H9 (cell line): ENCODE measurements at regions not wholly inside any gene's neighbourhood (a gene's known extent, or its start where the extent isn't known, plus 50 kb on each side); places are given as distances from the start of the nearest gene placed in this dataset.

Experiments
- DNase-seq: peaks from one replicate; pipeline ENCODE4 v3.0.0-alpha.2; 2017
- H2AFZ ChIP-seq: one replicate; pipeline ENCODE4 v1.6.1; 2013; ENCODE audit warnings: mild to moderate bottlenecking, low read length, control low read depth, moderate library complexity
- H2AK5ac ChIP-seq: 2 replicates; pipeline ENCODE4 v1.6.1; 2013; ENCODE audit warnings: low read length, control low read depth, mixed read lengths; ENCODE audit not compliant: insufficient read length
- H2BK120ac ChIP-seq: one replicate; pipeline ENCODE4 v1.6.1; 2013; ENCODE audit warnings: low read depth, mild to moderate bottlenecking, low read length, control low read depth, inconsistent platforms; ENCODE audit not compliant: poor library complexity, severe bottlenecking
- H2BK12ac ChIP-seq: 2 replicates; pipeline ENCODE4 v1.6.1; 2013; ENCODE audit warnings: low read length, control low read depth, mixed read lengths, low read depth; ENCODE audit not compliant: insufficient read length
- H2BK15ac ChIP-seq: 2 replicates; pipeline ENCODE4 v1.6.1; 2013; ENCODE audit warnings: low read depth, low read length, control low read depth
- H2BK20ac ChIP-seq: one replicate; pipeline ENCODE4 v1.6.1; 2013; ENCODE audit warnings: low read depth, mild to moderate bottlenecking, low read length, control low read depth, inconsistent platforms; ENCODE audit not compliant: poor library complexity, severe bottlenecking
- H2BK5ac ChIP-seq: 2 replicates; pipeline ENCODE4 v1.6.1; 2013; ENCODE audit warnings: low read length, control low read depth, mixed read lengths; ENCODE audit not compliant: insufficient read length
- H3K14ac ChIP-seq: 2 replicates; pipeline ENCODE4 v1.6.1; 2013; ENCODE audit warnings: low read length, control low read depth; ENCODE audit not compliant: insufficient read depth
- H3K18ac ChIP-seq: 2 replicates; pipeline ENCODE4 v1.6.1; 2013; ENCODE audit warnings: low read depth, mild to moderate bottlenecking, mixed read lengths, low read length, control low read depth; ENCODE audit not compliant: insufficient read length
- H3K23ac ChIP-seq: 2 replicates; pipeline ENCODE4 v1.6.1; 2013; ENCODE audit warnings: low read length, control low read depth, mixed read lengths, low read depth; ENCODE audit not compliant: insufficient read length
- H3K23me2 ChIP-seq: 2 replicates; pipeline ENCODE4 v1.6.1; 2013; ENCODE audit warnings: low read depth, mild to moderate bottlenecking, mixed read lengths, low read length, control low read depth; ENCODE audit not compliant: insufficient read length, poor library complexity, severe bottlenecking
- H3K27ac ChIP-seq: 2 replicates; pipeline ENCODE4 v1.5.1; 2013; ENCODE audit warnings: low read length, control low read depth, mixed read lengths, low read depth; ENCODE audit not compliant: insufficient read length
- H3K27me3 ChIP-seq: 2 replicates; pipeline ENCODE4 v1.6.1; 2013; ENCODE audit warnings: low read length, control low read depth, inconsistent platforms; ENCODE audit not compliant: insufficient read depth
- H3K4ac ChIP-seq: 2 replicates; pipeline ENCODE4 v1.6.1; 2013; ENCODE audit warnings: low read depth, mild to moderate bottlenecking, control low read depth, inconsistent platforms, low read length, moderate library complexity
- H3K4me1 ChIP-seq: 2 replicates; pipeline ENCODE4 v1.6.1; 2013; ENCODE audit warnings: low read length, control low read depth, inconsistent platforms; ENCODE audit not compliant: insufficient read depth
- H3K4me2 ChIP-seq: 2 replicates; pipeline ENCODE4 v1.6.1; 2013; ENCODE audit warnings: low read length, control low read depth, mixed read lengths; ENCODE audit not compliant: insufficient read length, insufficient read depth
- H3K56ac ChIP-seq: 2 replicates; pipeline ENCODE4 v1.6.1; 2013; ENCODE audit warnings: low read depth, mild to moderate bottlenecking, mixed read lengths, low read length, control low read depth; ENCODE audit not compliant: insufficient read length
- H3K79me1 ChIP-seq: 2 replicates; pipeline ENCODE4 v1.6.1; 2013; ENCODE audit warnings: low read depth, mild to moderate bottlenecking, moderate library complexity, low read length, control low read depth, inconsistent platforms; ENCODE audit not compliant: insufficient read depth, poor library complexity, severe bottlenecking
- H3K79me2 ChIP-seq: 2 replicates; pipeline ENCODE4 v1.6.1; 2013; ENCODE audit warnings: low read length, control low read depth, inconsistent platforms; ENCODE audit not compliant: insufficient read depth
- H3K9ac ChIP-seq: 2 replicates; pipeline ENCODE4 v1.6.1; 2013; ENCODE audit warnings: low read length, control low read depth, mixed read lengths; ENCODE audit not compliant: insufficient read length; ENCODE audit errors: extremely low read depth
- H3K9me3 ChIP-seq: one replicate; pipeline ENCODE4 v1.6.1; 2013; ENCODE audit warnings: low read depth, low read length, inconsistent platforms; ENCODE audit not compliant: control insufficient read depth
- H3T11ph ChIP-seq: one replicate; pipeline ENCODE4 v1.6.1; 2013; ENCODE audit warnings: mild to moderate bottlenecking, low read length, control low read depth, inconsistent platforms
- H4K20me1 ChIP-seq: one replicate; pipeline ENCODE4 v1.6.1; 2013; ENCODE audit not compliant: control insufficient read depth, insufficient read length, insufficient read depth
- H4K5ac ChIP-seq: 2 replicates; pipeline ENCODE4 v1.6.1; 2013; ENCODE audit warnings: low read depth, mild to moderate bottlenecking, mixed read lengths, low read length, control low read depth; ENCODE audit not compliant: insufficient read length
- H4K8ac ChIP-seq: replicated peaks from 2 replicates; pipeline ENCODE4 v1.6.1; 2013; ENCODE audit warnings: low read length, control low read depth, mixed read lengths, low read depth; ENCODE audit not compliant: insufficient read length
- H4K91ac ChIP-seq: 2 replicates; pipeline ENCODE4 v1.6.1; 2013; ENCODE audit warnings: low read depth, mild to moderate bottlenecking, moderate library complexity, mixed read lengths, low read length, control low read depth; ENCODE audit not compliant: insufficient read length
- H3K27ac Mint-ChIP-seq, 3 experiments: 2 replicates in 2 of 3; 3 replicates in 1 of 3; pipeline ENCODE4 v1.8.0; 2020 to 2021; ENCODE audit warnings: mixed read lengths in 3 of 3, mild to moderate bottlenecking in 1 of 3, moderate library complexity in 1 of 3
- H3K27me3 Mint-ChIP-seq: 2 replicates; pipeline ENCODE4 v1.8.0; 2021; ENCODE audit warnings: low read depth, mild to moderate bottlenecking, moderate library complexity, mixed read lengths
- H3K36me3 Mint-ChIP-seq, 3 experiments: 2 replicates in 2 of 3; 3 replicates in 1 of 3; pipeline ENCODE4 v1.8.0; 2020 to 2021; ENCODE audit warnings: low read depth in 3 of 3, mixed read lengths in 3 of 3; ENCODE audit not compliant: insufficient read depth in 1 of 3
- H3K4me1 Mint-ChIP-seq, 2 experiments: 2 replicates each; pipeline ENCODE4 v1.8.0; 2020; ENCODE audit warnings: mixed read lengths in 2 of 2
- H3K4me3 Mint-ChIP-seq, 2 experiments: 2 replicates in 1 of 2; 3 replicates in 1 of 2; pipeline ENCODE4 v1.8.0; 2020 to 2021; ENCODE audit warnings: mild to moderate bottlenecking in 2 of 2, mixed read lengths in 2 of 2, moderate library complexity in 1 of 2
- H3K9me3 Mint-ChIP-seq, 2 experiments: 2 replicates in 1 of 2; 3 replicates in 1 of 2; pipeline ENCODE4 v1.8.0; 2020; ENCODE audit warnings: mild to moderate bottlenecking in 2 of 2, mixed read lengths in 2 of 2, moderate library complexity in 1 of 2
- WGBS: extraction: QIAGEN DNeasy Blood & Tissue Kit; methylation state at CpG from one replicate; pipeline ENCODE4 v1.1.7; 2013; ENCODE audit warnings: missing lambda C conversion rate, low lambda C conversion rate, mixed read lengths; ENCODE audit not compliant: insufficient read length; ENCODE audit errors: extremely low coverage; 5-methylcytosine and 5-hydroxymethylcytosine counted together
- TF ChIP-seq, protein P1 (sequence below): fragments of 200-600 bp; sonication (generic); conservative IDR thresholded peaks from 3 replicates; pipeline ENCODE4 v1.8.0; 2021; ENCODE audit warnings: antibody characterized with exemption, mild to moderate bottlenecking

DNA sequence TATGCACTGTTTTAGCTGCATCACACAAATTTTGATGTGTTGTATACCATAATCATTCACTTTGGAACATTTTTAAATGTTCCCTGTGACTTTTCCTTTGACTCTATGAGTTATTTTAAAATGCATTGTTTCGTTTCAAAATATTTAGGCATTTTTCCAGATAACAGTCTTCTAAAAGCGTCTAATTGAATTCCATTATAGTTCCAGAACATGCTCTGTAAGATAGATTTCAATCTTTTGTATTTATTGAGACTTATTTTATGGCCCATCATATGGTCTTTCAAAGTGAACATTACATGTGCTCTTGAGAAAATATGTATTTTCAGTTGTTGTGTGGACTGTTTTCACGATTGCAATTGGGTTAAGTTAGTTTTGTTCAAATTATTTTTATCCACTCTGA lies 98.7 kb upstream of the ARHGAP5 start:
- H3K9me3 Mint-ChIP-seq, result peaks cover 39 to 43% of the 10 kb centered on the region in 2 experiments

More for the DNA sequence above, 98.7 kb upstream of the ARHGAP5 start:
- no peaks in the 10 kb centered on the region for H3K4me1 Mint-ChIP-seq
- H3K18ac ChIP-seq, result no peak overlapping the region
- H2AFZ ChIP-seq, result no peak overlapping the region
- DNase-seq, result no peak
- no peaks in the 10 kb centered on the region for H3K27me3 ChIP-seq
- no peak overlapping the region for H2BK20ac ChIP-seq
- no peak overlapping the region for H4K8ac ChIP-seq
- peaks cover 7 to 40% (median 17%) of the 10 kb centered on the region in 3 experiments; a peak in 6 of 7 replicates for H3K36me3 Mint-ChIP-seq
- no peaks in the 10 kb centered on the region for H3K79me2 ChIP-seq
- H3K9me3 ChIP-seq, result peaks cover 17% of the 10 kb centered on the region
- no peaks in the 10 kb centered on the region for H3K27me3 Mint-ChIP-seq
- H3K14ac ChIP-seq, result no peak overlapping the region
- H2BK120ac ChIP-seq, result no peak overlapping the region
- no peak overlapping the region for H3K9ac ChIP-seq
- H2BK12ac ChIP-seq, result no peak overlapping the region
- TF ChIP-seq, protein P1, sequence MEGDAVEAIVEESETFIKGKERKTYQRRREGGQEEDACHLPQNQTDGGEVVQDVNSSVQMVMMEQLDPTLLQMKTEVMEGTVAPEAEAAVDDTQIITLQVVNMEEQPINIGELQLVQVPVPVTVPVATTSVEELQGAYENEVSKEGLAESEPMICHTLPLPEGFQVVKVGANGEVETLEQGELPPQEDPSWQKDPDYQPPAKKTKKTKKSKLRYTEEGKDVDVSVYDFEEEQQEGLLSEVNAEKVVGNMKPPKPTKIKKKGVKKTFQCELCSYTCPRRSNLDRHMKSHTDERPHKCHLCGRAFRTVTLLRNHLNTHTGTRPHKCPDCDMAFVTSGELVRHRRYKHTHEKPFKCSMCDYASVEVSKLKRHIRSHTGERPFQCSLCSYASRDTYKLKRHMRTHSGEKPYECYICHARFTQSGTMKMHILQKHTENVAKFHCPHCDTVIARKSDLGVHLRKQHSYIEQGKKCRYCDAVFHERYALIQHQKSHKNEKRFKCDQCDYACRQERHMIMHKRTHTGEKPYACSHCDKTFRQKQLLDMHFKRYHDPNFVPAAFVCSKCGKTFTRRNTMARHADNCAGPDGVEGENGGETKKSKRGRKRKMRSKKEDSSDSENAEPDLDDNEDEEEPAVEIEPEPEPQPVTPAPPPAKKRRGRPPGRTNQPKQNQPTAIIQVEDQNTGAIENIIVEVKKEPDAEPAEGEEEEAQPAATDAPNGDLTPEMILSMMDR, result no peak
- H3K4me2 ChIP-seq, result no peak overlapping the region
- WGBS, result no CpG with 5 or more reads among the region's 3 CpGs
- H3K79me1 ChIP-seq, result no peaks in the 10 kb centered on the region
- no peak overlapping the region for H3K23ac ChIP-seq
- H3T11ph ChIP-seq, result no peak overlapping the region
- H2BK5ac ChIP-seq, result no peak overlapping the region
- H3K4me1 ChIP-seq, result no peaks in the 10 kb centered on the region
- no peaks in the 10 kb centered on the region for H3K23me2 ChIP-seq
- H4K91ac ChIP-seq, result no peak overlapping the region
- H4K5ac ChIP-seq, result no peak overlapping the region
- H3K27ac Mint-ChIP-seq, result no peak overlapping the region
- no peak overlapping the region for H3K4ac ChIP-seq
- H3K56ac ChIP-seq, result no peak overlapping the region
- no peak overlapping the region for H2BK15ac ChIP-seq
- no peaks in the 10 kb centered on the region for H4K20me1 ChIP-seq
- H2AK5ac ChIP-seq, result no peak overlapping the region
- no peak overlapping the region for H3K27ac ChIP-seq
- no peak overlapping the region for H3K4me3 Mint-ChIP-seq
